Coronary artery (tissue), 2 donors: ENCODE measurements at regions not wholly inside any gene's neighbourhood (a gene's known extent, or its start where the extent isn't known, plus 50 kb on each side); places are given as distances from the start of the nearest gene placed in this dataset.

Experiments used
- DNase-seq: peaks from one replicate; pipeline ENCODE4 v3.0.0-alpha.2; 2017; ENCODE audit warnings: low spot score
- H3K27ac ChIP-seq, 2 donors: fragments of 200-600 bp; sonication (generic); one replicate each; pipeline ENCODE4 v1.5.1; 2016 to 2019
- H3K4me3 ChIP-seq: fragments of 200-600 bp; sonication (generic); 2 replicates; pipeline ENCODE4 v1.5.1; 2016; ENCODE audit warnings: mild to moderate bottlenecking, moderate library complexity
- TF ChIP-seq, protein P1 (sequence below): fragments of 200-600 bp; sonication (generic); IDR thresholded peaks from one replicate; pipeline ENCODE4 v1.5.1; 2019; ENCODE audit warnings: antibody characterized with exemption

DNA sequence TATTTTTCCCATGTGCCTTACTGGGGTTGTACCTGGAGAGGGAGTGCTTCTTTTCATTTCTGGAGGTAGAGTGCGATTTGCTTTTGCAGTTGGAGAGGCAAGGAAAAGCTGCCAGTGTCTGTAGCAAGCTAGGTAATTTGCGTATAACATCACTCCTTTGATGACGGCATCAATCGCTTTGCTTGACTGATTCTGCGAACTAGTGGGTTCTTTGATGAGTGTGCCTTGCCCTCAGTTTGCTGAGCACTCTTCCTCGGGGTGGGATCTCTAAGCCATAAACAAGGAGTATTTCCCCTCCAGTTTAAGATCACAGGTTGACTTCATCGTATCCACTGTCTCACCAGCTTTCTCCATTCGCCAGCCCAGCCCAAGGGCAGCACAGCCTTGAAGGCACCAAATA lies 344.5 kb downstream of the KCNRG start:
- DNase-seq, result no peak
- Histone ChIP-seq H3K27ac (no peak overlapping the region), H3K4me3 (no peak overlapping the region)
- TF ChIP-seq, protein P1, sequence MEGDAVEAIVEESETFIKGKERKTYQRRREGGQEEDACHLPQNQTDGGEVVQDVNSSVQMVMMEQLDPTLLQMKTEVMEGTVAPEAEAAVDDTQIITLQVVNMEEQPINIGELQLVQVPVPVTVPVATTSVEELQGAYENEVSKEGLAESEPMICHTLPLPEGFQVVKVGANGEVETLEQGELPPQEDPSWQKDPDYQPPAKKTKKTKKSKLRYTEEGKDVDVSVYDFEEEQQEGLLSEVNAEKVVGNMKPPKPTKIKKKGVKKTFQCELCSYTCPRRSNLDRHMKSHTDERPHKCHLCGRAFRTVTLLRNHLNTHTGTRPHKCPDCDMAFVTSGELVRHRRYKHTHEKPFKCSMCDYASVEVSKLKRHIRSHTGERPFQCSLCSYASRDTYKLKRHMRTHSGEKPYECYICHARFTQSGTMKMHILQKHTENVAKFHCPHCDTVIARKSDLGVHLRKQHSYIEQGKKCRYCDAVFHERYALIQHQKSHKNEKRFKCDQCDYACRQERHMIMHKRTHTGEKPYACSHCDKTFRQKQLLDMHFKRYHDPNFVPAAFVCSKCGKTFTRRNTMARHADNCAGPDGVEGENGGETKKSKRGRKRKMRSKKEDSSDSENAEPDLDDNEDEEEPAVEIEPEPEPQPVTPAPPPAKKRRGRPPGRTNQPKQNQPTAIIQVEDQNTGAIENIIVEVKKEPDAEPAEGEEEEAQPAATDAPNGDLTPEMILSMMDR, result no peak

DNA sequence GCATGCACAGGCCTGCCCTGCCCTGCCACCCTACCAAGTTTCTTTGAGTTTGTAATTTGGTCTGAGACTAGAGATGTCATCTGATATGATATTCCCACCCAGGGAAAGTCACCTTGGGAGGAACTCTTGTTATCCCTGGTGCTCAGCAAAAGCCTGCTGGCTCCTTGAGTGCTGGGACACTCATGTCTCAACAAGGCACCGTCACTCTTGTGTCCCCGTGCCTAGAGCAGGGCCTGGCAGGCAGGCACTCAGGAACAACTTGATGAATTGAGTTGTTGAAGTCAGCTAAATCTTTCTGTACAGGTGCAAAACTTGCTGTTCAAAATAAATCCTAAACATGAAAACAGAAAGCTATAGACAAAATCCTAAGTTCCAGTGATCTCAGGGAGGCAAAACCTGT lies 345.4 kb downstream of the KCNRG start:
- DNase-seq, result no peak
- no peak overlapping the region for H3K27ac ChIP-seq
- H3K4me3 ChIP-seq, result no peak overlapping the region
- TF ChIP-seq, protein P1, result no peak

DNA sequence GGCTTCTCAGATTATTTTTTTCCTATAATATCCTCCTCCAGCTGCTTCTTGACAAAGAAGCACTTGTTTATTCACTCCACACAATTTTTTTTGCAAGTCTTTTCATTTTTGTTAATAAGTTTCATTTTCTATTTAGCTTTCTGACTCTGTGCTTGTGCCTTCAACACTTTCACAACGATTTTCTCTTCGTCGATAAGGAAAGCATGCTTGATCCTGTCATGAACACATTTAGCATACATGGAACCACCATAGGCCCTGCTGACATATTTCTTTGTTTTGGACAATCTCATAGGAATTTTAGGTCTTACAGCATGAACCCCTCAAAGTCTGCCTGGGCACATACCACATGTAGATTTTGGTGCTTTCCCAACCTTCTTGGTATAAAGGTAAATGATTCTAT lies 346.0 kb downstream of the KCNRG start:
- TF ChIP-seq, protein P1, result no peak
- Histone ChIP-seq H3K27ac (no peak overlapping the region), H3K4me3 (no peak overlapping the region)
- DNase-seq, result no peak

DNA sequence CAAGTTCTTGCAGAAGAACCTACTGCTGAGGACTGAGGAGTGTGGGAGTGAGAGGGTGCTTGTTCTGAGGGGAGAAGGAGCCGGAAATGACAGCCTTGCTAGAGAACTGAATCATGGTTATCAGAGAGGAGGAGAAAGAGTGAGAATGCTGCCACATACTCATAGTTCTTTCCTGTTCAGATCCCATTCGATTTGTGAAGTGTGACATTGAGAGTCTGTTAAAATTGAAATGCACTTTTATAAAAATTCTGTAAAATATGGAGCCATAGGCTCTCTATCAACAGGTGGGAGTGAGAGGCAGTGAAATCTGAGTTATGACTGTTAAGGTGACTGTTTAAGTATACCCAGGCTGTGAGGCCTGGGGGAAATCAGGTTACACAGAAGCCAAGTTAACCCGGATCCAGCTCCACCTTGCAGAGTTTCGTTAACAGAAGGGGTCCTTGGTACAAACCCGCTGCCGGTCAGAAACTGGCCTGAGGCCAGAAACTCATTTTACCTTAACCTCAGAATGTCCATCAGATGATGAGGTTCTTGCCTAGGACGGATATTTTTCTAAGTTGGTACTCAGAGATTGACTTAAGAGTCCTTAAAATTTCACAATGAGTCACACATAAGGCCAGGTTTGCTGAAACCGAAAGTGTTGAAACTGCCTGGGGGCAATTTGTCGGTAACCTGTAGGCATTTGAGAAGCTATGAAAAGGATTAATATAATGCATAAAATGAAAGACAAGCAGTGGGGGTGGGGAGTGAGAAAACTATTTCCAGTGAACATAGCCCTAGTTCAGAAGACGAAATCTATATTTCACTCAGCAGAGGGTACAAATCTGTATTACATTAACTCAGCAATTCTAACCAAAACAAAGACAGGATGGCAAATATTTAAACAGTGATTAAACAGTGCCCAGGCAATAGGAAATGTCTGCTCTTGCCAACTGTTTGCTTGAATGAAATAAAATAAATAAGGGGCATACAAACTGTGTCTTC lies 350.5 kb downstream of the KCNRG start:
- TF ChIP-seq, protein P1, result no peak
- Histone ChIP-seq H3K4me3 (no peak overlapping the region), H3K27ac (no peak overlapping the region)
- DNase-seq, result no peak

DNA sequence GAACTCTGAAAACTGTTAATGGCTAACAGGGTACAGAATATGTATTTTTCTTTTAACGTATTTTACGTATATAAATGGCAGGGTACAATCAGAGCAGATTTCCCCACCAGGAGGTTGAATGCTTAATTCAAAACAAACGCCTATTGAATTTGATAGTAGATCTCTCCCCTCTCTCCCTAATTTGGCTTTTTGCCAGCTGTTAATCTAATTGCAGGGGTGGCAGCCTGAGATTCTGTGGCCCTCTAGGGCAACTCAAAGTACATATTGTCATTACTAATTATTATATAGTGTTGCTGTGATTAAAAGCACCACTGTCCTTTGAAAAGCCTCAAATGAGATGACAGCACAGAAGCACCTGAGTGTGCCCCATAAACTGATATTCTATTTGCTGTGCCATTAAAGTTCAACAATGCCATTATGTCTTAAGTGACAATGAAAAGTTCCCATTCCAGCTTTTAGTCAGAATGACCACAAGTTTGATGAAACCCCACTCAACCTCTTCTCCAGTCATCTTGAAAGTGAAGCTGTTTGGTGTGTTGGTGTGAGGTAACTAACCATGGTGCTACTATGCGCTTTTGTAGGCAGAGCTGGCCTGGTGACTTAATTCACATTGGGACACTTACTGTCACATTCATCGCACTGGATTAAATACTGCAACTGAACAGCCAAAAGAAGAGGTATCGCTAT lies 351.4 kb downstream of the KCNRG start:
- no peak for DNase-seq
- H3K4me3 ChIP-seq, result no peak overlapping the region
- TF ChIP-seq, protein P1, result no peak
- no peak overlapping the region for H3K27ac ChIP-seq

DNA sequence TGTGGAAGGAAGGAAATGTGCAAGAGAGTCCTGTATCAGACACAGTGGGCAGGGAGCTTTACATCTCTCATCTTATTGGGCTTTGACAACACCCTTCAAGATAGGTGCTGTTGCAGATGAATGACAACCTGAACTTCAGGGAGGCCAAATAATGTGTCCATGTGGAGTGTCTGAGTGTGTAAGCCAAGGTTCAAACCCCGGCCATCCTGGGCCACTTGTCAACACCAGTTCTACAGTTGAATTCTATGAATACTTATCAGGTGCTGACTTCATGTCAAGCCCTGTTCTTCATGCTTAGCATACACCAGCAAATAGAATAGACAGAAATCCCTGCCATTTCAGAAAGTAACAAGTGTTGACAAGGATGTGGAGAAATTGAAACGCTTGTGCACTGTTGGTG lies 354.4 kb downstream of the KCNRG start:
- DNase-seq, result no peak
- no peak overlapping the region for H3K27ac ChIP-seq
- TF ChIP-seq, protein P1, result no peak

More for the DNA sequence above, 354.4 kb downstream of the KCNRG start:
- no peak overlapping the region for H3K4me3 ChIP-seq
